ENCODE measurements at regions not wholly inside any gene's neighbourhood (a gene's known extent, or its start where the extent isn't known, plus 50 kb on each side); places are given as distances from the start of the nearest gene placed in this dataset.

DNA sequence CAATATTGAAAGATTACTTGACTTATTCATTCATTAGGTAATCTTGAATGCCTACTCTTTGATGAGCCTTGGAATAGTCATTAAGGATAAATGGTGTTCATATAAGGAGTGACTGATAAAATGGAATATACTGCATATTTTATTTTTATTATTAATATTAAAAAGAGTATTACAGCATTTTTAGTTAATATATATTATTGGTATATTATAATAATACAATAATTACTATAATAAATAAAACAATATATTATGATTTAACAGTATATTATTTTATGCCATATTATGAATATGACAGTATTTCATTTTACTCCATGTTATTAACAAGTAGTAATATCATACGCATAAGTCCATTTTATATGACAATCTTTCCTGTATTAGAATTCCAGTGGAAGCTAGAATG, 490.8 kb upstream of the NFIA start:
- Histone ChIP-seq H3K27ac (ENCODE audit: low read depth, low read length) (no peak overlapping the region), H3K9me3 (ENCODE audit: control insufficient read depth in 1 of 2, insufficient read depth in 1 of 2, low read depth in 1 of 2, low read length in 2 of 2) (no peaks in the 10 kb centered on the region), H2AFZ (ENCODE audit: low read depth, low read length, poor library complexity, severe bottlenecking) (no peak overlapping the region), H3K4me1 (ENCODE audit: control insufficient read depth in 1 of 2, insufficient read depth in 2 of 2, low read length in 2 of 2) (no peaks in the 10 kb centered on the region), H3K4me2 (ENCODE audit: low read length) (no peak overlapping the region), H3K9me2 (ENCODE audit: insufficient read depth) (no peaks in the 10 kb centered on the region), H4K20me1 (ENCODE audit: insufficient read depth) (no peaks in the 10 kb centered on the region), H3K36me3 (ENCODE audit: control insufficient read depth in 1 of 2, insufficient read depth in 2 of 2, low read length in 2 of 2) (no peaks in the 10 kb centered on the region), H3K4me3 (replicated peaks in 1 of 2; ENCODE audit: low read depth in 1 of 2, low read length in 2 of 2) (no peak overlapping the region), H3K9ac (ENCODE audit: low read length) (no peak overlapping the region), H3K27me3 (ENCODE audit: insufficient read depth, low read length) (no peaks in the 10 kb centered on the region), H3K79me2 (ENCODE audit: insufficient read depth, low read length) (no peaks in the 10 kb centered on the region)
- RAD21 ChIA-PET (ENCODE audit: low non-redundant PET in 1 of 2, low total read pairs in 2 of 2, uncharacterized antibody in 2 of 2, unreplicated experiment in 2 of 2): no interaction called here
- CTCF ChIA-PET: no interaction called here
- POLR2A ChIA-PET: no interaction called here
- no TSS peak for BruUV-seq (replicated peaks)
- no peak for ATAC-seq
- DNase-seq (ENCODE audit: low read depth, low spot score): no peak
- no peak for TF ChIP-seq EZH2phosphoT487 (IDR thresholded peaks at IDR 0.05; ENCODE audit: borderline replicate concordance)
- no peak for TF ChIP-seq ZNF274 (IDR thresholded peaks at IDR 0.05; ENCODE audit: low read depth, low read length)
- no peak for TF ChIP-seq POLR2AphosphoS5 (IDR thresholded peaks at IDR 0.05; ENCODE audit: low read depth, low read length)
- TF ChIP-seq, protein P1, sequence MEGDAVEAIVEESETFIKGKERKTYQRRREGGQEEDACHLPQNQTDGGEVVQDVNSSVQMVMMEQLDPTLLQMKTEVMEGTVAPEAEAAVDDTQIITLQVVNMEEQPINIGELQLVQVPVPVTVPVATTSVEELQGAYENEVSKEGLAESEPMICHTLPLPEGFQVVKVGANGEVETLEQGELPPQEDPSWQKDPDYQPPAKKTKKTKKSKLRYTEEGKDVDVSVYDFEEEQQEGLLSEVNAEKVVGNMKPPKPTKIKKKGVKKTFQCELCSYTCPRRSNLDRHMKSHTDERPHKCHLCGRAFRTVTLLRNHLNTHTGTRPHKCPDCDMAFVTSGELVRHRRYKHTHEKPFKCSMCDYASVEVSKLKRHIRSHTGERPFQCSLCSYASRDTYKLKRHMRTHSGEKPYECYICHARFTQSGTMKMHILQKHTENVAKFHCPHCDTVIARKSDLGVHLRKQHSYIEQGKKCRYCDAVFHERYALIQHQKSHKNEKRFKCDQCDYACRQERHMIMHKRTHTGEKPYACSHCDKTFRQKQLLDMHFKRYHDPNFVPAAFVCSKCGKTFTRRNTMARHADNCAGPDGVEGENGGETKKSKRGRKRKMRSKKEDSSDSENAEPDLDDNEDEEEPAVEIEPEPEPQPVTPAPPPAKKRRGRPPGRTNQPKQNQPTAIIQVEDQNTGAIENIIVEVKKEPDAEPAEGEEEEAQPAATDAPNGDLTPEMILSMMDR (IDR thresholded peaks at IDR 0.05 in 2 of 3, conservative IDR thresholded peaks at IDR 0.05 in 1 of 3; ENCODE audit: borderline replicate concordance in 1 of 3, insufficient read depth in 1 of 3, low read depth in 2 of 3, low read length in 2 of 3): no peak
- no peak for TF ChIP-seq TCF7L2 (IDR thresholded peaks at IDR 0.05; ENCODE audit: borderline replicate concordance, extremely low read depth, insufficient read depth, insufficient read length)
- no peak for TF ChIP-seq SRF (IDR thresholded peaks at IDR 0.05; ENCODE audit: low read depth)
- TF ChIP-seq ATF3 (IDR thresholded peaks at IDR 0.05): no peak
- TF ChIP-seq, protein P2, sequence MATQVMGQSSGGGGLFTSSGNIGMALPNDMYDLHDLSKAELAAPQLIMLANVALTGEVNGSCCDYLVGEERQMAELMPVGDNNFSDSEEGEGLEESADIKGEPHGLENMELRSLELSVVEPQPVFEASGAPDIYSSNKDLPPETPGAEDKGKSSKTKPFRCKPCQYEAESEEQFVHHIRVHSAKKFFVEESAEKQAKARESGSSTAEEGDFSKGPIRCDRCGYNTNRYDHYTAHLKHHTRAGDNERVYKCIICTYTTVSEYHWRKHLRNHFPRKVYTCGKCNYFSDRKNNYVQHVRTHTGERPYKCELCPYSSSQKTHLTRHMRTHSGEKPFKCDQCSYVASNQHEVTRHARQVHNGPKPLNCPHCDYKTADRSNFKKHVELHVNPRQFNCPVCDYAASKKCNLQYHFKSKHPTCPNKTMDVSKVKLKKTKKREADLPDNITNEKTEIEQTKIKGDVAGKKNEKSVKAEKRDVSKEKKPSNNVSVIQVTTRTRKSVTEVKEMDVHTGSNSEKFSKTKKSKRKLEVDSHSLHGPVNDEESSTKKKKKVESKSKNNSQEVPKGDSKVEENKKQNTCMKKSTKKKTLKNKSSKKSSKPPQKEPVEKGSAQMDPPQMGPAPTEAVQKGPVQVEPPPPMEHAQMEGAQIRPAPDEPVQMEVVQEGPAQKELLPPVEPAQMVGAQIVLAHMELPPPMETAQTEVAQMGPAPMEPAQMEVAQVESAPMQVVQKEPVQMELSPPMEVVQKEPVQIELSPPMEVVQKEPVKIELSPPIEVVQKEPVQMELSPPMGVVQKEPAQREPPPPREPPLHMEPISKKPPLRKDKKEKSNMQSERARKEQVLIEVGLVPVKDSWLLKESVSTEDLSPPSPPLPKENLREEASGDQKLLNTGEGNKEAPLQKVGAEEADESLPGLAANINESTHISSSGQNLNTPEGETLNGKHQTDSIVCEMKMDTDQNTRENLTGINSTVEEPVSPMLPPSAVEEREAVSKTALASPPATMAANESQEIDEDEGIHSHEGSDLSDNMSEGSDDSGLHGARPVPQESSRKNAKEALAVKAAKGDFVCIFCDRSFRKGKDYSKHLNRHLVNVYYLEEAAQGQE (IDR thresholded peaks at IDR 0.05; ENCODE audit: low read depth): no peak
- TF ChIP-seq POLR2A (IDR thresholded peaks at IDR 0.05; ENCODE audit: borderline replicate concordance, extremely low read depth, insufficient read depth, insufficient read length): no peak
- no peak for TF ChIP-seq ZBTB33 (IDR thresholded peaks at IDR 0.05; ENCODE audit: extremely low read depth, insufficient replicate concordance, low read length)
- intact Hi-C loops (cut with micrococcal nuclease): no loop called here

Data from HCT116 (cell line).